HCT116 (cell line): ENCODE measurements at regions not wholly inside any gene's neighbourhood (a gene's known extent, or its start where the extent isn't known, plus 50 kb on each side); places are given as distances from the start of the nearest gene placed in this dataset.

Experiments used
- ATAC-seq: fragments of 200-7000 bp; cut with Tn5 transposase; 2 replicates; pipeline ENCODE4 v1.9.1; 2020; ENCODE audit warnings: mild to moderate bottlenecking, moderate library complexity
- BruUV-seq: library from RNA; stranded (reverse); fragments of 400-500 nt; replicated peaks from 2 replicates; lab custom pipeline; 2021; lab: Mats Ljungman, UMichigan
- CTCF ChIA-PET: fragments of 300-600 bp; sonication (Branson Sonifier 250); formaldehyde crosslinking; loops from one replicate; lab custom pipeline; 2021; ENCODE audit warnings: antibody characterized with exemption; lab: Charles Lee
- POLR2A ChIA-PET: fragments of 300-600, 350-600 bp; sonication (Branson Sonifier 250); formaldehyde crosslinking; loops from one replicate; lab custom pipeline; 2021; ENCODE audit warnings: antibody characterized with exemption; lab: Charles Lee
- RAD21 ChIA-PET, 2 experiments: fragments of 300-600 bp; sonication (Branson Sonifier 250); formaldehyde crosslinking; loops; one replicate each; lab custom pipeline; 2023; ENCODE audit warnings: low total read pairs in 2 of 2; ENCODE audit not compliant: uncharacterized antibody in 2 of 2, unreplicated experiment in 2 of 2, low non-redundant PET in 1 of 2; lab: Charles Lee
- DNase-seq: peaks from one replicate; pipeline ENCODE4 v3.0.0-alpha.2; 2010; ENCODE audit warnings: low read depth, low spot score
- H2AFZ ChIP-seq: fragments of 200-600 bp; shearing (Covaris generic), sonication (generic); 2 replicates; pipeline ENCODE4 v1.6.1; 2017; ENCODE audit warnings: low read depth, mixed run types, mixed read lengths, antibody characterized with exemption, low read length; ENCODE audit not compliant: poor library complexity, severe bottlenecking
- H3K27ac ChIP-seq: 2 replicates; pipeline ENCODE4 v1.5.1; 2012; ENCODE audit warnings: low read depth, low read length
- H3K27me3 ChIP-seq: fragments of 200-600 bp; sonication (generic); 2 replicates; pipeline ENCODE4 v1.6.1; 2016; ENCODE audit warnings: mixed run types, low read length, mixed read lengths; ENCODE audit not compliant: insufficient read depth
- H3K36me3 ChIP-seq, 2 experiments: fragments of 200-500 bp in 1 of 2; fragments of 200-600 bp in 1 of 2; sonication (Bioruptor generic) in 1 of 2; sonication (generic) in 1 of 2; 2 replicates each; pipeline versions ENCODE4 v1.5.1 to v1.6.1; 2014 to 2016; ENCODE audit warnings: low read length in 2 of 2, inconsistent platforms in 1 of 2, mixed read lengths in 1 of 2, mixed run types in 1 of 2; ENCODE audit not compliant: insufficient read depth in 2 of 2, control insufficient read depth in 1 of 2
- H3K4me1 ChIP-seq, 2 experiments: fragments of 200-600 bp in 1 of 2; sonication (generic) in 1 of 2; 2 replicates each; pipeline versions ENCODE4 v1.5.1 to v1.6.1; 2012 to 2017; ENCODE audit warnings: low read length in 2 of 2, inconsistent platforms in 1 of 2, mild to moderate bottlenecking in 1 of 2, mixed read lengths in 1 of 2, mixed run types in 1 of 2, moderate library complexity in 1 of 2; ENCODE audit not compliant: insufficient read depth in 2 of 2, control insufficient read depth in 1 of 2
- H3K4me2 ChIP-seq: fragments of 200-600 bp; sonication (generic); 2 replicates; pipeline ENCODE4 v1.6.1; 2017; ENCODE audit warnings: mixed run types, low read length, mixed read lengths
- H3K4me3 ChIP-seq, 2 experiments: fragments of 200-600 bp in 1 of 2; sonication (generic) in 1 of 2; replicated peaks in 1 of 2; 2 replicates each; pipeline ENCODE4 v1.5.1; 2011 to 2016; ENCODE audit warnings: low read length in 2 of 2, control low read depth in 1 of 2, low read depth in 1 of 2, mild to moderate bottlenecking in 1 of 2, mixed read lengths in 1 of 2, mixed run types in 1 of 2
- H3K79me2 ChIP-seq: fragments of 200-600 bp; sonication (generic); 2 replicates; pipeline ENCODE4 v1.6.1; 2017; ENCODE audit warnings: mild to moderate bottlenecking, mixed run types, low read length, moderate library complexity, mixed read lengths; ENCODE audit not compliant: insufficient read depth
- H3K9ac ChIP-seq: fragments of 200-600 bp; sonication (generic); 2 replicates; pipeline ENCODE4 v1.6.1; 2016; ENCODE audit warnings: low read length, mixed read lengths
- H3K9me2 ChIP-seq: fragments of 200-600 bp; sonication (generic), shearing (Covaris generic); 2 replicates; pipeline ENCODE4 v1.6.1; 2017; ENCODE audit warnings: mixed run types, mild to moderate bottlenecking, moderate library complexity; ENCODE audit not compliant: insufficient read depth
- H3K9me3 ChIP-seq, 2 experiments: fragments of 200-500 bp in 1 of 2; fragments of 200-600 bp in 1 of 2; sonication (Bioruptor generic) in 1 of 2; sonication (generic) in 1 of 2; 2 replicates each; pipeline ENCODE4 v1.6.1; 2014 to 2017; ENCODE audit warnings: low read length in 2 of 2, mixed read lengths in 2 of 2, inconsistent platforms in 1 of 2, low read depth in 1 of 2, mild to moderate bottlenecking in 1 of 2, mixed run types in 1 of 2, moderate library complexity in 1 of 2; ENCODE audit not compliant: control insufficient read depth in 1 of 2, insufficient read depth in 1 of 2
- H4K20me1 ChIP-seq: fragments of 200-600 bp; sonication (generic), shearing (Covaris generic); 2 replicates; pipeline ENCODE4 v1.6.1; 2017; ENCODE audit warnings: mixed run types, mild to moderate bottlenecking, moderate library complexity; ENCODE audit not compliant: insufficient read depth
- CBX3 ChIP-seq: IDR thresholded peaks from 2 replicates; pipeline ENCODE4 v1.6.1; 2012; ENCODE audit warnings: low read depth
- CEBPB ChIP-seq: IDR thresholded peaks from 2 replicates; pipeline ENCODE4 v1.6.1; 2012; ENCODE audit warnings: low read depth
- EGR1 ChIP-seq: IDR thresholded peaks from 2 replicates; pipeline ENCODE4 v1.6.1; 2012; ENCODE audit warnings: low read depth
- ELF1 ChIP-seq: IDR thresholded peaks from 2 replicates; pipeline ENCODE4 v1.6.1; 2012; ENCODE audit warnings: low read depth, borderline replicate concordance
- EZH2 ChIP-seq: fragments of 200-600 bp; sonication (generic); IDR thresholded peaks from 2 replicates; pipeline ENCODE4 v1.6.1; 2017; ENCODE audit warnings: antibody characterized with exemption, mixed run types
- EZH2phosphoT487 ChIP-seq: fragments of 200-600 bp; IDR thresholded peaks from 2 replicates; pipeline ENCODE4 v1.6.1; 2018; ENCODE audit warnings: antibody characterized with exemption, borderline replicate concordance
- FOSL1 ChIP-seq: IDR thresholded peaks from 2 replicates; pipeline ENCODE4 v1.6.1; 2012; ENCODE audit warnings: low read depth
- POLR2A ChIP-seq: IDR thresholded peaks from 2 replicates; pipeline ENCODE4 v1.7.0; 2011; ENCODE audit warnings: borderline replicate concordance; ENCODE audit not compliant: insufficient read depth, insufficient read length; ENCODE audit errors: extremely low read depth
- POLR2AphosphoS5 ChIP-seq: IDR thresholded peaks from 2 replicates; pipeline ENCODE4 v1.6.1; 2011; ENCODE audit warnings: mild to moderate bottlenecking, low read depth, low read length, moderate library complexity
- RAD21 ChIP-seq: IDR thresholded peaks from 2 replicates; pipeline ENCODE4 v1.6.1; 2012; ENCODE audit warnings: low read depth, mild to moderate bottlenecking
- SP1 ChIP-seq: IDR thresholded peaks from 2 replicates; pipeline ENCODE4 v1.6.1; 2012; ENCODE audit warnings: low read depth
- TCF7L2 ChIP-seq: IDR thresholded peaks from 2 replicates; pipeline ENCODE4 v1.7.0; 2011; ENCODE audit warnings: borderline replicate concordance, inconsistent platforms; ENCODE audit not compliant: insufficient read depth, insufficient read length; ENCODE audit errors: extremely low read depth
- YY1 ChIP-seq: IDR thresholded peaks from 2 replicates; pipeline ENCODE4 v1.6.1; 2011; ENCODE audit warnings: low read length, low read depth, moderate library complexity, mild to moderate bottlenecking; ENCODE audit not compliant: insufficient replicate concordance; ENCODE audit errors: extremely low read depth
- ZFX ChIP-seq: fragments of 450-650 bp; IDR thresholded peaks from 2 replicates; pipeline ENCODE4 v1.6.1; 2017
- intact Hi-C: fragments of 100-400 bp; cut with micrococcal nuclease; formaldehyde crosslinking; loops from 2 replicates; pipeline ENCODE4 v1.10.0; 2022
- TF ChIP-seq, protein P1 (sequence below): IDR thresholded peaks from 2 replicates; pipeline ENCODE4 v1.6.1; 2012
- TF ChIP-seq, protein P2 (sequence below): IDR thresholded peaks from 2 replicates; pipeline ENCODE4 v1.6.1; 2011; ENCODE audit warnings: mild to moderate bottlenecking, low read length, moderate library complexity; ENCODE audit not compliant: insufficient replicate concordance; ENCODE audit errors: extremely low read depth
- TF ChIP-seq, protein P3 (sequence below): IDR thresholded peaks from 2 replicates; pipeline ENCODE4 v1.6.1; 2012

DNA sequence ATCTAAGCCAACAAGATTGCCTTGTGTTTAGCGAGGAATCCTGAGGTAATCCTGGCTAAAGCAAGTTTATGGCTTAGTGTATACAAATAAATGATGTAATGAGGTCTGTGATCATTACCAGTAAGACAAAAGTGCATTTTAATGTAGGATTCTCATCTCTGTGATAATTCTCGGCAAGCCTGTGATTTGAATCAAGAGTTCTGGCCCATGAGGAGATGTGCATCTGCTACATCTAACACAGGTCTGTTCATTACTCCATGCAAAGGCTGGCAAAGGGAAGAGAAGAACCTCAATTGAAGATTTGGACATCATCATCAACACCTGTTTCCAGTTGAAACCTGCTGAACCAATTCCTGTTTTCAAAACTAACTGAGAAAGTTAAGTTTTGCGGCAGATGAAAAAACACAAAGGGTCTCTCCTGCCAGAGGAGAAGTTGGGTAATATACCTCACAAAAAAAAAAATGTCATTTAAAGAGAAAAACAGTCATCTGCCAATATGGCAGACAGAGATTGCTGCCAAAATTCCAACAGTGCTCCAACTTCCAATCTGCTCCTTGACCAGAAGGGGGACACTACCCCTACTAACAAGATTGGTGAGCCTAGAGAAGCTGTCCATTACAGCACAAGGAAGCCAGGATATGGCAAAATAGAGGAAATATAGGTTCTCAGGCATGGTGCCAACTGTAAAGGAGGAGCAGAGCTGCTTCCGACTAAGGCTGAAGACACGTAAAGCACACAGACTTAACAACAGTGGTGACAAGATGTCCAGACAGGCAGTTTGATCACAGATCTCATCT, 453.7 kb downstream of the TTLL7 start (continued):
- TF ChIP-seq, protein P1, sequence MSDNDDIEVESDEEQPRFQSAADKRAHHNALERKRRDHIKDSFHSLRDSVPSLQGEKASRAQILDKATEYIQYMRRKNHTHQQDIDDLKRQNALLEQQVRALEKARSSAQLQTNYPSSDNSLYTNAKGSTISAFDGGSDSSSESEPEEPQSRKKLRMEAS: no peak
- TF ChIP-seq RAD21: peak; percentile 31; the same call in 1 of the 2 replicates

DNA sequence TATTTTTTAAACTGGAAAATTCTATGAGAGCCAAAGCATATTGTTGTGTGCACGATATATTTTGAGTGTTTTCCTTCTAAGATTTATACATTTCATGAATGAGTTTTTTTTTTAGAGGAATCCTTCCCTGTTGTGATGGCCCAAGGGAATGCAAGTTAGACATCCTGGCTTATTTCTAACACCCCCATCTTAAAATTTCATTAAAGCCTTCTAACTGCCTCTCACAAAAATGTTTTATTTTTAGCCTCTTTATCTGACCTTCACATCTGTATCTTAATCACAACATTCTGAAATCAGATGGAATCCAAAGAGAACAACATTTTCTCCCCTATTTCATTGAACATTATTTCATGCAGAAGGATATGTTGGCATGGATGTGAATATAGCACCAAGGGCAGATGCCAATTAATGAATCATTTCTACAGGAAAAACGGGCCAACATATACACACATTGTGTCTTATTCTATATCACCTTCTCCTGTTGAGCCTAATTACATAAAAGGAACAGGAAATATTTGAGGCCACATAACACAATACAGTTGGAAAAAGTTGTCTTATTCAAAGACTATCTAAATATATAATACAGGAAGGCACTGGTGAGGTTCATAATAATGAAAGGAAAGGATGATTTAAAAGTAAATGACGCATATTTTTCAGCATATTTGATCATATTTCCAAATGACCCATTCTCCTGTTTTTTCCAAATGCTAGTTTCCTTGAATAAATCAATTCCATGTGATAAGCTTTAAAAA, 455.5 kb downstream of the TTLL7 start:
- no peaks in the 10 kb centered on the region for H3K4me1 ChIP-seq
- no peak overlapping the region for H3K4me3 ChIP-seq
- no peaks in the 10 kb centered on the region for H3K27me3 ChIP-seq
- CTCF ChIA-PET: no interaction called here
- no peaks in the 10 kb centered on the region for H3K36me3 ChIP-seq
- H3K27ac ChIP-seq: no peak overlapping the region
- no peak for DNase-seq
- H3K9me2 ChIP-seq: no peaks in the 10 kb centered on the region
- H3K4me2 ChIP-seq: no peak overlapping the region
- H2AFZ ChIP-seq: no peak overlapping the region
- BruUV-seq: no TSS peak
- H3K79me2 ChIP-seq: no peaks in the 10 kb centered on the region
- POLR2A ChIA-PET: no interaction called here
- intact Hi-C loops: no loop called here
- no peak overlapping the region for H3K9ac ChIP-seq
- TF ChIP-seq FOSL1 (no peak), POLR2AphosphoS5 (no peak), EGR1 (no peak), ELF1 (no peak), ZFX (no peak), SP1 (no peak), RAD21 (no peak), POLR2A (no peak), CEBPB (no peak), TCF7L2 (no peak), CBX3 (no peak), EZH2 (no peak), EZH2phosphoT487 (no peak), YY1 (no peak)
- TF ChIP-seq, protein P2, sequence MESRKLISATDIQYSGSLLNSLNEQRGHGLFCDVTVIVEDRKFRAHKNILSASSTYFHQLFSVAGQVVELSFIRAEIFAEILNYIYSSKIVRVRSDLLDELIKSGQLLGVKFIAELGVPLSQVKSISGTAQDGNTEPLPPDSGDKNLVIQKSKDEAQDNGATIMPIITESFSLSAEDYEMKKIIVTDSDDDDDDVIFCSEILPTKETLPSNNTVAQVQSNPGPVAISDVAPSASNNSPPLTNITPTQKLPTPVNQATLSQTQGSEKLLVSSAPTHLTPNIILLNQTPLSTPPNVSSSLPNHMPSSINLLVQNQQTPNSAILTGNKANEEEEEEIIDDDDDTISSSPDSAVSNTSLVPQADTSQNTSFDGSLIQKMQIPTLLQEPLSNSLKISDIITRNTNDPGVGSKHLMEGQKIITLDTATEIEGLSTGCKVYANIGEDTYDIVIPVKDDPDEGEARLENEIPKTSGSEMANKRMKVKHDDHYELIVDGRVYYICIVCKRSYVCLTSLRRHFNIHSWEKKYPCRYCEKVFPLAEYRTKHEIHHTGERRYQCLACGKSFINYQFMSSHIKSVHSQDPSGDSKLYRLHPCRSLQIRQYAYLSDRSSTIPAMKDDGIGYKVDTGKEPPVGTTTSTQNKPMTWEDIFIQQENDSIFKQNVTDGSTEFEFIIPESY: no peak
- TF ChIP-seq, protein P3, sequence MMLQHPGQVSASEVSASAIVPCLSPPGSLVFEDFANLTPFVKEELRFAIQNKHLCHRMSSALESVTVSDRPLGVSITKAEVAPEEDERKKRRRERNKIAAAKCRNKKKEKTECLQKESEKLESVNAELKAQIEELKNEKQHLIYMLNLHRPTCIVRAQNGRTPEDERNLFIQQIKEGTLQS: no peak
- TF ChIP-seq, protein P1: no peak
- H3K9me3 ChIP-seq: no peaks in the 10 kb centered on the region
- no peak for ATAC-seq
- RAD21 ChIA-PET: no interaction called here
- no peaks in the 10 kb centered on the region for H4K20me1 ChIP-seq
